HG03460 (cell line): ENCODE measurements at regions not wholly inside any gene's neighbourhood (a gene's known extent, or its start where the extent isn't known, plus 50 kb on each side); places are given as distances from the start of the nearest gene placed in this dataset.

Experiments used
- ATAC-seq: cut with Tn5 transposase; IDR thresholded peaks from one replicate; pipeline ENCODE4 v1.9.1; 2021; ENCODE audit not compliant: unreplicated experiment

DNA sequence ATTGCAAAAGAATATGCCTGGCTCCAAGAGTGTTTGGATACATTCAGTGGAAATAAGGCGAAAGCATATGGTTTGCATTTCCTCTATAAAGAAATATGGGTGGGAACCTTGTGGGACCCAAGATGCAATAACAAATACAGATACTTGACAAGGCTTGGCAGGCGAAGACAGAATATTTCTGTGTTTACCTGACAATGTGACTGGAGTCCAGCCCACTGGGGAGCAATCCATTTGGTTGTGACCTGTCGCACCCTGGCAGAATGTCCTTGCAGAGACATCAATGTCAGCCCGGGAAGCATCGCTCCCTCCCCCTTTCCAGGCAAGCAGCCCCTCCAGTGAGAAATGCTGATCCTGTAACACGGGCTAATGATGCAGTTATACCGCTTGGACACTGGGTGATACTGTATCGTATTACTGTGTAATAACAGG lies 296.6 kb downstream of the MAF start:
- no peak for ATAC-seq

- no peak for ATAC-seq
Observed at GRCh38 chr16:79303206-79303605, 297.3 kb downstream of the MAF start.

DNA sequence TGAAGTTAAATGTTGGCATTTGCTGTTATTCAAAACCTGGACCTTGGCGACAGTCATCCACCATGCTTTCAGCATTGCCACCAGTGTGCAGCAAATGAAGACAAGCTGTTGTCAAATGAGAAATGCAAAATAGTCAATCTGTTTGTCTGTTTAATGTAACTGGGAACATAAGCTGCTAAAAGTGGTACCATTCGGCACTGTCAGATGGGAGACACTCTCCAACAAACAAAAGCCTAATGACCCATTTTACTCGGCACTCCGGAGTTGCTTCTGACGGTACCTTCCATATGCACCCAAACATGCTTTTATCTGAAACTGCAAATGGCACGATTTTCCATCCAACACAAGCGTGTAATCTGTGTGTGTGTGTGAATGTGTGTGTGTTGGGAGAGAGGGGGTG lies 297.8 kb downstream of the MAF start:
- ATAC-seq, result no peak

DNA sequence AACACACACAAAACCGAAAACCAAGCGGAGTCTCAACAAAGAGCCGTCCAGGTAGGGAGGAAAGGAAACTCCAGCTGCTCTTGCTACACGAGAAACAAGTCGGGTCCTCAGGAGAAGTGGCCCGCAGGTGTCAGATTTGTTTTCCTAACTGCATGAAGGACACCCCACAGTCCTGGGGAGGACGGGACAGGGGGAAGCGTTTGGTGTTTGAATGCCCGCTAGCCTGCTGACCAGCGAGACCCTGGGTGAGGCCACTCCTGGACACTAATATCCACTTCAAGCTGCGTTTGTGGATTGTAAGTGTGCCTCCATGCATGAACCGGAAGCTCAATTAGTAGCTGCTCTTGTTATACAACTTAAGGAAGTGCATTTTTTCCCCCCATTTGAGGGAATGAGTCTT lies 299.5 kb downstream of the MAF start:
- no peak for ATAC-seq

DNA sequence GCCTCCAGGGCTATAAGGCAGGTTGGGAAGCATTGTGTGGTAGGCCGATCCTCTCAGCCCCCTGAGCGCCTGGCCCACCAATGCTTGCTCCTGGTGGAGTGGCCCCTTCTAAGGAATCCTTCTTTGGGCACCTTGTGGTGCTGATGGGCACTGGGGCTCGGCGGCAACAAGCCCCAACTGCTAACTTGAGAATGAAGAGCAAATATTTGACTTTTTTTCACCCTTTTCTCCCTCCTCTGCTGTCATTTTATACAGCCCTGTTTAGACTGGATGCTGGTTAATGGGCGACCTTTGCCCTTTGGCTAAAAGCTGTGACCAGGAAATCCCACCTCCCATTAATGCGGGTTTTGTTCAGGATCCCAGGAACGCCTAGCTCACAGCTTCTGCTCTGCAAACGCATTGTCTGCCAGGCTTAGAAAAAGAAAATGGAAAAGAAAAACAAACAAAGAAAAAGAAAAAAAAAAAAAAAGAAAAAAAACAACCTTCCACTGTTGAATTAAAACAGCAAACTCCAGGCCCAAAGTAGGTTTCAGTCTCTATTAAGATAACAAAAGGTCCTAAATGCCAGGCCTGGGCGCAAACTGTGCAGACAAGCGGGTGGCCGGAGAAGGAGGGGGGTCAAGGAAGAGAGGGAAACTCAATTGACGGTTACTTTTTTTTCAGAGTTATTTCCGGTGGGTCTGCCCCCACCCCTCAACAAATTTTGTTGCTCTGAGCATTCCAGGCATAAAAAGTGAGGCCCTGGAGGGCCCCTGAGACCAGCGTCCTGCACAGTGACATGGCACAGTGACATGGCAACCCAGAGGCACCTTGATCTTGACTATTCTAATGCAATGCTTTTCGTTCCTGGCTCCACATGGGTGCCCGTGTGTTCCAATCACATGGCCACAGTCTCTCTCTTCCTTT lies 301.4 kb downstream of the MAF start:
- ATAC-seq, result no peak

DNA sequence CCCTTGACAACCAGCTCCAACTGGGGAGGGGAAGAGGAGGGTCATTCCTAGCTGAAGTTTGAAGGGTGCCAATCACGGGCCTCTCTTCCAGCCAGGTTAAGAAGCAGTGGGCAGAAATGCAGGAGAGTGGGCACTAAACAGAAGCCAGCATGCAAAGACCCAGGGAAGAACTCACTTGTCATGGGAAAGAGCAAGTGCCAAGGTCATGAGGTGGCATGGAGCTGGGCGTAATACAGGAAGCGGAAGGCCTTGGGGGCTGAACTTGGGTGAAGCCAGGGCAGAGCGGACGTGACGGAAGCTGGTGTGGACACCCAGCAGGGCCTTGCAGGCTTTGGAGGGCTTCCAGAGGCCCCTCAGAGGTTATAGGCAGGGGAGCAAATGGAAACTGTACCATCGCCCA lies 302.1 kb downstream of the MAF start:
- ATAC-seq, result no peak

DNA sequence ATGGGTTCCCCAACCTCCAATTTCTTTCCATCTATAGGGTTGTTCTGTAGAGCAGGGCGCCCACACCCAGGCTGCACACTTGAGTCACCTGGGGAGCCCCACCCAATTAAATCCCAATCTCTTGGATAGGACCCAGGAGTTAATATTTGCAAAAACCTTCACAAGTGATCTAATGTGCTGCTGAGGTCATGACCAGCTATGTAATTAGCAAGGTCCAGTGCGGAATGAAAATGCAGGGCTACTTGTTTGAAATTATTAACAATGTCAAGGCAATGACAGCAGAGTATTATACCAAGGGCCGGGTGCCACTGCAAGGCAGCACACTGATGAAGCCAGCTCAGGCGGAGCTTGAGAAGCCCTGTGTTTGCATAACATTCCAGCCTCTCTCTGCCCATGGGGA lies 302.7 kb downstream of the MAF start:
- ATAC-seq, result no peak

DNA sequence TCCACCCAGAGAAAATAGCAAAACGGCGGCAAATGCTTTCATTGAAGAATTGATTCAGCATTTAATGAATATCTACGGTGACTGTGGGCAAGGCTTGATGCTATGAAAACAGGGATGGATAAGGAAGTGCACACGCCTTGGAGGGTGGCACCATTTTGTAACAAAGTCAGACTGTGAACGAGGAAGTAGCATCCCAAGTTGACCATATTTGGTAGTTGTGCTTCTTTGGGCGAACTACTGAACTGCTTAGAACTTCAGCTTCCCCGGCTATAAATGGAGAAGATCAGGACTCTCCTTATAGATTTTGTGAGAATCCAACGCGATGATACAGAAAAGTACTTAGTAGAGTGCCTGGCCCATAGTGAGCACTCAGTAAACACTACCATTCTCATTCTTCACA lies 303.2 kb downstream of the MAF start:
- no peak for ATAC-seq

DNA sequence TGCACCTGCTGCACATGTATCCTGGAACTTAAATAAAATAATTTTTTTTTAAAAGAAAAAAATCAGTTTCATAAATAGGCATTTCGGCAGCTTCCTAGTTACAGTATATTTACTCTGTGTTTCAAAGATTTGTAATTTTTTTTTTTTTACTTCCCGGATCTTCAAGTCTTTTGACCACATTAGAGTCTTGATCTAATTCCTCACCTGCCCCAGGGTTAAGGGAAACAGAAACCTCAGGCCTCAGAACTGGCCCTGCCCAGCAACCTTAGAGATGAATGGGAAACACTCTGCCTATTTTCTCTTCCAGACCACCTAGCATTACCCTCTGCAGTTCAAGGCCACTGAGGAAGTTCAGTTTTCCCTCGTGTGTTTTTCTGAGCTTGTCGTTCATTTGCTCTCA lies 304.0 kb downstream of the MAF start:
- no peak for ATAC-seq

DNA sequence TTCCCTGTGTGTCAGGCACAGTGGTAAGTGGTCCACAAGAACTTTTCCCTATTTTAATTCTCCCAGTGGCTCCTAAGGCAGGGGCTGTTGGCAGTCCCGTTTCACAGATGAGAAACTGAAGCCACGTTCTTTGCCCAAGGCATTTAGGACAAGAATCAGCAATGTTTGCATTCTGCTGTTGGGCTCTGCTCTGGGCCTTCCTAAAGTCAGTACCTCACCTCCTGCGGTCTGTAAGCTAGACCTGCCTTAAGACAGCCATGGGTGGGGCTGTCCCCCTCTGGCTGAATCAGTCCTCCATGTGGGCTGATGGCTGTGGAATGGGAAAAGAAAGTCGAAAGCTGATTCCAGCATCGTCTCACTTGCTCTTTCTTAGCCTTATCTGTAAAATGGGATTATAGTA lies 304.8 kb downstream of the MAF start:
- no peak for ATAC-seq

- ATAC-seq, result no peak
Observed at GRCh38 chr16:79295162-79295561, 305.4 kb downstream of the MAF start.

DNA sequence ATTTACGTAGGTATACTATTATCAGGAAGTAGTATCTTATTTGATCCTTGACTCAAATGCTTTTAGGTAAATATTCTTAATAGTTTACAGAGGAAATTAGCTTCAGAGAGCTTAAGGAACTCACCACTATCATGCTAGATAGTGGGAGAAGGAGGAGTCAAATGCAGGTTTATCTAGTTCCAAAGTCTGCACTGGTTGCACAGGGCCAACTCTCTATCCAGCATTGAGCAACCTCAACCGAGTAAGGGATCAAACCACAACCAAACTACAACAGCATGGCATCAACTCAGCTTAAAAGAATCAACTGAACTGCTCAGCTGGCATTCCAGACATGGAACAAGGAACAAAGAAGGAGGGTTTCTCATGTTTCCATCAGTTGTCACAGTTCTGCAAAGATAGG lies 306.0 kb downstream of the MAF start:
- no peak for ATAC-seq

- ATAC-seq, result no peak
Observed at GRCh38 chr16:79293836-79294460, 306.6 kb downstream of the MAF start.

DNA sequence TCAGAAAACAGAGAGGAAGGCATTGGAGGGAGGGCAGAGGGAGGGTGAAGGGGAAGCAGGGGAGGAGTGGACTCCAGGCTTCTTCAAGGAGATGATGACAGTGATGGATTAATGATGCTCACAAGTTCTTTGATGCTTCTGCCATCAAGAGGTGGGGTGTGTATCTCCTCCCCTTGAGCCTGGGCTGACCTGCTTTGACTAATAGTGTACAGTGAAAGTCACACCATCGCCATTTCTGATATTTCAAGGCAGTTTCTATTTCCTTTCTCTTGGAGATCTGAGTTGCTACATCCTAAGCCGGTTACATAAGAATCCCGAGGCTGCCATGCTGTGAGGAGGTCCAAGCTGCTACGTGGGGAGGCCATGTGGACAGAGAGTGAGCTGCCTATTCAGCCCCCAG lies 312.5 kb downstream of the MAF start:
- ATAC-seq, result no peak

- no peak for ATAC-seq
Observed at GRCh38 chr16:79287424-79287917, 313.1 kb downstream of the MAF start.

DNA sequence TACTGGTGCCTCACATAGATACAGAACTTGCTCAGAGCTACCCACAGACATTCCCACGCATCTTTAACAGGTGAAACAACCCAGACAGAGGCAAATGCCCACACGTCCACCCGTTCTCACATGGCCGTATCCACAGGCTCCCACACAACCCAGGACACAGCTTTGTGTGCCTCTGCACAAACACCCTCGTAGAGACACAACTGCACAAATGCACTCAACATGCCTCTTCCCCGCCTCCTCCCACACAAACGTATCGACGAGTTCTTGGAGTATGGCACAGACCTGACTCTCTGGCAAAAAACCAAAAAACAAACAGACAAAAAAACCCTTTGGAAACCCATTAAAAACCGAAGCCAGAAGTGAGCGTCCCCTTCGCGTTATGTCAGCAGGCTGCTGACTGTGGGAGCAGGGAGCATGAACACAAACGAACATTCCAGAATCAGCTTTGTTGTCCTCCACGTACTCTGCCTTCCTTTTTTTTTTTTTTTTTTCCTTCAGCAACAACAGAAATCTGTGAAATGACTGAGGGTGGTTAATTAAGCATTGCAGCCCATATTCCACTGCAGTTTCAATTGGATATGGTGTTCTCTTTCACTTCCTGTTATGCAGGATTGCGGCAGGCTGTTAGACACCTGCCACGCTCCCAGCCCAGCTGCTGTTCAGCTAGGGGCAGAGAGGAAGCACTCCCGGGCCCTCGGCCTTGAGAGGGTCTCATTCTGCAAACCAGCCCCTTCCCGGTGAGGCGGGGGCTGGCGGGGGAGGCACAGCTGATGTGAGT lies 313.7 kb downstream of the MAF start:
- peak; percentile 92 for ATAC-seq

DNA sequence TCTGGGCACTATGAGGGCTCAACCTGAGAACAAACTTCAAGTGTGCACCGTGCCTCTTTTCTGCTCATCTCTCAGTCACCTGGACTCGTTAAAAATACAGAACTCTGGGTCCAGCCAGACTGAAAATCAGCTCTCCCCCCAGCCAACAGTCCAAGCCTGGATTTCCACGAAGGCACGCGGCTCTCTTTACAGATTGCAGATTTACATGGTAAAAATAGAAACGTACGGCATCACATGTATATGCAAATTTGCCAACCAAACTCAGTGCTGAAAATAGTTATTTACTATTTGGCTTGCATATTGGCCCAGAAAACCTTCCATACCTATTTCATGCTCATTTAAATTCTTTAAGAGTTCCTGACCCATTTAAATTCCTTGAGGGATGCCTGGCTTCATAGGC lies 315.8 kb downstream of the MAF start:
- ATAC-seq, result no peak

DNA sequence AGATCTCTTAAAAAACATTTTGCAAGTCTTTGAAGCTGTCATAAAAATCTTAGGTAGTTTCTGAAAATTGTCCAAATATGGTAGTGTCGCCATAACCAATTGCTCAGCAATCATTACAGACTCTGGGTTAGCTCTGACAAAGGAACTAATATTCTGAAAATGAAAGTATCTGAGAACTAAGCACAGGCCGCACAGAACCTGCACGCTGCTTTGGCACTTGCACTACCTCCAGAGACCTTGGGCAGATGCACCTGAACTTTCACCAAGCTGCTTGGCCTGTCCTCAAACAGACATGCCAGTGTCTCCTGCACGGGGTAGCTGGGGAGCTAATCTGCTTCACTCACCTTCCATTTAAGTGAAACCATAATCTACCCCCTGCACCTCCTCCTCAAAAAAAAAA lies 317.0 kb downstream of the MAF start:
- no peak for ATAC-seq

GRCh38 chr16:79282806-79283205 lies 317.7 kb downstream of the MAF start:
- ATAC-seq, result no peak

DNA sequence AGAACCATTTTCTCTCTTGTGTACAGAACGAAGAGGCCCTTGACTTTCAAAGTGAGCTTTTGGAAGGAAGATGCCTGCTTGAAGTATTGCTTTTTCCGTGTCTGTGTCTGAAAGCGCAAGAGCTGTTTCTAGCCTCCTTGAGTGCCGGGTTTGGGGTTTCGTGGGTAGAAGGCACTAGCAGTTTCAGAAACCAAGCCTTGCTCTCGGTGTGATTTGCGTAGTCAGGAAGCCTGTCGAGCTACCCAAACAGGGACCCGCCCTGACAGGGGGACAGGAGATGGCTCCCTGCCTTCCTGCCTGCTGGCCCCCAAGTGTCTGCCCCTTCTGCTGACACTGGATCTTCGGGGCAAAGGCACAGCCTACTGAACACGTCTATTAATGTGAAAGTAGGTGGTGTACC lies 322.0 kb downstream of the MAF start:
- ATAC-seq, result peak; percentile 61

DNA sequence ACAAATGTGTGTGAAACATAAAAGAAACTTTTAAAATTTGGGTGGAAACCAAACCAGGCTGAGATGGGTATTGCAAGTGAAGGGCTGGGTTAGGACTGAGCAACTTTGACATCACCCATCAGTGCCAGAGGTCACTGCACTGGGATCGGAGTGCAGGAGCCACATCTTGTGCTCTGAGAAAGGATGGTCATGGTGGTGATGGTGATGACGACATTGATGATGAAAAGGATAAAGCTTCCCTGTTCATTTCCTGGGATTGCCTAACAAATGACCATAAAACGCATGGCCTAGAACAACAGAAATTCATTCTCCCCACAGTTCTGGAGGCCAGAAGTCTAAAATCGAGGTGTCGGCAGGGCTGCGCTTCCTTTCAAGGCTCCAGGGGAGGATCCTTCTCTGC lies 324.0 kb downstream of the MAF start:
- ATAC-seq, result no peak

GRCh38 chr16:79274264-79274663 lies 326.3 kb downstream of the MAF start:
- ATAC-seq, result no peak
